HG03520 (cell line): ENCODE measurements at regions not wholly inside any gene's neighbourhood (a gene's known extent, or its start where the extent isn't known, plus 50 kb on each side); places are given as distances from the start of the nearest gene placed in this dataset.
"Not testable (repeated sequence)": the region's sequence is repeated elsewhere in the genome, so short reads cannot be mapped to it uniquely, and the experiment has no call there.

Source experiments
- ATAC-seq: cut with Tn5 transposase; IDR thresholded peaks from one replicate; pipeline ENCODE4 v1.9.1; 2021; ENCODE audit warnings: mild to moderate bottlenecking, moderate library complexity; ENCODE audit not compliant: unreplicated experiment

DNA sequence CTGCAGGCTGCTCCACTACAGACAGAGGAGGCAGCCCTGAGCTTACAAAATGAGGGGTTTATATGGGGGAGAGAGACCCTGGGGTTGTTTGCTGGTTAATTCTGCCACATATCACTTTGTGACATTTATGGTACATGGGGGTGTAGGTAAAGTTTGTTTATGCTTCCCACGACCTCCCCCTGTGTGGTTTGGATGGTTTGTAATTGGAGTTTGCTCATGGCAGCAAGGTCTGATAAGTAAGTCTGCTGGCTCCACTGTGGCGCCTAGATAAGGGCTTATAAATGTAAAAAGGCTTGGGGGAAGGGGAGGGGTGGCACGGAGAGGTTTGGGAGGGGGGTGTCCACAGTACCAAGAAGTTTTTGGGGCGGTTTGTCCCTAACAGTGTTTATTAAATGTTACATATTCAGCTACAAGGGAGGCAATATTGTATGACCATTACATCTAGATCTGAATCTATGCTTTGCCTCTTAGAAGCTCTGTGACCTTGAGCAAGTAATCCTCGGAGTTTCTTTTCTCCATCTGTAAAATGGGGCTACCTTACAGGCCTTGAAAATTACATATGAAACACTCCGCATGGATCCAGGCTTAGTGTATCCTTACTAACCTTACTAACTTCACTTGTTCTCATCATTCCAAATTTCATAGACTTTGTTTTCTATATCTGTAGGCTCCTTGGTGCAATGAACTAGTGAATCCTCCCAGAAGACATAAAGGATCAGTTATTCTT, 204.8 kb upstream of the NOX3 start:
- no peak for ATAC-seq

DNA sequence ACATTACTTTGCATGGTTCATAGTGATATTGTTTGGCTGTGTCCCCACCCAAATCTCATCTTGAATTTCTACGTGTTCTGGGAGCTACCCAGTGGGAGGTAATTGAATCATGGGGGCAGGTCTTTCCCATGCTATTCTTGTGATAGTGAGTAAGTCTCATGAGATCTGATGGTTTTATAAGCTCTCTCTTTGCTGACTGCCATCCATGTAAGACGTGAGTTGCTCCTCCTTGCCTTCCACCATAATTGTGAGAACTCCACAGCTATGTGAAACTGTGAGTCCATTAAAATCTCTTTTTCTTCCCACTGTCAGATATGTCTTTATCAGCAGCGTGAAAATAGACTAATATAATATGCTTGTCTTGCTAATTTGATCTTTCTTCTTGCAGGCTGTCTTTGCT, 200.4 kb upstream of the NOX3 start:
- no peak for ATAC-seq

DNA sequence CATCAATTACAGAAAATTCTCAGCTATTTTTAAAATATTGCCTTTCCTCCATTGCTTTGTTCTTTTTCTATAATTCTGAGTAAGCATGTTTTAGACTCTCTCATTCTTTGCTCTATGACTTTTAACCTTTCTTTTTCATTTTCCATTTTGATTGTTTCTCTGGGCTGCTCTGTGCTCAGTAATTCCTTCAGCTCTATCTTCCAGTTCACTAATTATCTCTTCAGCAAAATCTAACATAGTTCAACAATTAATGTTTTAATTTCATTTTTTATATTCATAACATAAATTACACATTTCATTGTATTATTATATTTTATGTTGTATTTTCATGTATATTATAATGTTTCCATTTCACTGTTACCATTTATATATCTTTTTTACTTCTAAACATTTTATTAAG, 198.8 kb upstream of the NOX3 start:
- no peak for ATAC-seq

DNA sequence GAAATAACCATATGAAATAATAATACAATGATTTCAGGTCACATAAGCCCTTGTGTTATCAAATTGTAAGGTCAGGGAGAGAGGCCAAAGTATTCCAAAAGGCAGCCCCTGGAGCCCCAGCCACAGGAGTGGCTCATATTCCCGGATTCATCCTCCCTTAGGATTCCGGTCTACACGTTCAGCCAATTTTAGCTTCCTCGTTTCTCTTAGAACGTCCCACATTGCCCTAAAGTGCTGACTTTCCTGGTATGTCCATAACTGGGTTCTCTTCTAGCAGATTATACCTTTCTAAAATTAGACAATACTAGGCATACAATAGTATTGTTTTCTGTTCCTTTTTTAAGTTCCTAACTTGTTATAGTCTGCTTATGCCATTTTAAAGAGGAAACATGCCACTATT, 192.7 kb upstream of the NOX3 start:
- ATAC-seq: no peak

DNA sequence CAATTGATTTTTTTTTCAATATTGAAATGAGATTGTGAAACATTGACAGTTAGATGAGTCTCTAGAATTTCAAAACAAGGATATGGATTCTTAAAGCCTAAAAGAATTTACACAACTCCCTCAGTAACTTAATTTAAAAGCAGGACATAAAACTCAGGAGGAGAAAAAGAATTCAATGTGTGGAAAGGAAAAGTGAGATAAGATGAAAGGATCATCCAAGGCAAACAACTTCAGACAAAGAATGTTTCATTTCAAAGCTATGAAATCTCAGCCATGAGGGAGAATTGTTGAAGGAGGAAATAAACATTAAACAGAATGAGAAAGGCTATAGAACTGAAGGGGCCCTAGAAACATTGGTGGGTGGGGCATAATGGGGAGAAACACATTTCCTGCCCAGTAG, 191.7 kb upstream of the NOX3 start:
- ATAC-seq: no peak

DNA sequence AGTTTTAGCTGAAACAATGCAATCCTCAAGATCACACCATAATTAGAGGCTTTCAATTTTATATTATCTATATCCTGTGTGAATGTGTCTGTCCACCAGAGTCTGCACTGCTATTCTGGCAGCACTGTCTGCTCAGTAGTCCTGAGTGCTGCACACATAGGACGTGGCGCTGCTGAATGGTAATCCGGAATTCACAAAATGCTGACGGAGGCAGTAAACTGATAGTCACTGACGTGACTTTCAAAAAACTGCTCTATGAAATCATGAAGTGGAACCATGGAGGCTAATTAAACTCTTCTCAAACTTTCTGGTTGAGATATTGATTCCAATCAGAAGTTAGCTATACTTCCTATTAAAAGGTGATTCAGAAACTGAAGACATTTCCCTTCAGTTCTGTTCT, 190.8 kb upstream of the NOX3 start:
- no peak for ATAC-seq

DNA sequence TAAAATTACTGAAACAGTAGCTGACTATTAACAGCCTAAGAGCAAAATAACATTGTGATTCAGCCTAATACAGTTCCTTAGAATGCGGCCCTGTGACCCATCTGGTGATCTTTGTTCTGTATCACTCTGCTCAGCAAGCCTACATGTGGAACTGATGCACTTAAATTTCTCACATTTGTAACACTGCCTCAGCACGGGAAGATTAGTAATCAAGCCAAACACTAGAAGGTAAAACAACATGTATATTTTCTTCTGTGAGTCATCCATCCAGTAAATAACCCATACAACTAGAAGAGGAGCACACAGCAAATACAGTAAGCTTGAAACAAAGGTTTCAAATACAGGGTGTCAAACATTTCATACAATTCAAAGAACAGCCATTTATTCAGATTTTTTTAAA, 189.7 kb upstream of the NOX3 start:
- ATAC-seq: no peak

DNA sequence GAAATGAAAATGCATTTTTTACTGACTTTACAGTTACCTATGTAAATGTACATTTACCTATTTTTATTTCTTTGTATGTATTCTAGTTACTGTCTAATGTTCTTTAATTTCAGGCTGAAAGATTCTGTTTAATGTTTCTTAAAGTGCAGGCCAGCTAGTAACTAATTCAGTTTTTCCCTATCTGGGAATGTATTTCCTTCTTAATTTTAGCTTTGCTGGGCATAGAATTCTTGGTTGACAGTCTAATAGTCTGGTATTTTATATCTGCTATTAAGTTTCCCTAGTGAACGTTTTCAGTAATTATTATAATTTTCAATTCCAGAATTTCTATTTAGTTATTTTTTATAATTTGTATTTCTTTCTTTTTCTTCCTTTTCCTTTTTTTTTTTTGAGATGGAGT, 186.0 kb upstream of the NOX3 start:
- ATAC-seq: no peak

DNA sequence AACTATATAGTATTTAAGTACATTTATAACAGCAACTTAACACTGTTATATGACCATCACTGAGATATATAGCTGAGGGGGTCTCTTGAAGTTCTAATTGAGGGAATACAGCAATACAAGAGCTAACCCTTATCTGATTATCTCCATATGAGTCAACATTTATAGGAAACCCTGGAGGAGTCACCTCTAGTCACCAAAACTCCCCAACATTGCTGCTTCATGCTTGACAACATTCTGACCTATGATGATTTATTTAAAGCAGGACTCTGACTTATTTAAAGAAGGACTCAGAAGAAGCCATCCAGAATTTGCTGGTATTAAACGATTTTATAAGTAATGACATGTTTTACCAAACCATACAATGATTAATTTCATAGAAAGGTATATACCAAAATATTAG, 182.6 kb upstream of the NOX3 start:
- no peak for ATAC-seq

DNA sequence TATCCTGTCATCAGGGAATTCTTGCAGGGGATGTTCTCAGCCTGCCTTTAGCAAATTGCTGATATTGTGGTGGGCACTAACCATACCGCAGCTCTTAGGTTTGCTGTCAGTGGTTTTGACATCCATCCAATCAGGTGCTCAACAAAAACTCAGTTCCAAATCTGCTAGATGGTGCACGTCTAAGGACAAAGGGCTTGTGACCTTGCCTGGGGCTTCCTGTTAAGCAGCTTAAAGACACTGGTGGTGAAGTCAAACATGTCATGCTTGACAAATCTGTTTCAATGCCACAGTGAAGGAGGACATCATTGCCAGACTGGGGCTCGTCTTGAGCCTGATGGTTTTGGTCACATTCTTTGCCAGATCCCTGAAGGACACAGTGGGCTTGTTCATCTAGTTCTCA, 179.8 kb upstream of the NOX3 start:
- no peak for ATAC-seq

DNA sequence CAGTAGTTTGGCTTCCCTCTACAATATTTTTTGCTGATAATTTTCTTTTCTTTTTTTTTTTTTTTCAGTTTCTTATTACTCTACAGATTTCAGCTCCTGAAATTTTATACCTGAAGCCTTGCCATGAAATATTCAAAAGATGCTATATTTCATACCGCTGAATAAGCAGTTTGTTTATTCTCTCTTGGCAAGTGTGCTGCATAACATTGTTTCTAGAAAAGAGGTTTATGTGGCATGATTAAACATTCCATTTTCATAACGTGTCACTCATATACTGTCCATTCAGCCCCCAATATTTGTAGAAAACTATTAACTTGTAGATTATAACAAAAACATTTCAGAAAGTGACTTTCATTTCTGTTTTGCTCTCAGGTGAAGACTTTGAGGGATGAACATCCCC, 174.4 kb upstream of the NOX3 start:
- no peak for ATAC-seq

DNA sequence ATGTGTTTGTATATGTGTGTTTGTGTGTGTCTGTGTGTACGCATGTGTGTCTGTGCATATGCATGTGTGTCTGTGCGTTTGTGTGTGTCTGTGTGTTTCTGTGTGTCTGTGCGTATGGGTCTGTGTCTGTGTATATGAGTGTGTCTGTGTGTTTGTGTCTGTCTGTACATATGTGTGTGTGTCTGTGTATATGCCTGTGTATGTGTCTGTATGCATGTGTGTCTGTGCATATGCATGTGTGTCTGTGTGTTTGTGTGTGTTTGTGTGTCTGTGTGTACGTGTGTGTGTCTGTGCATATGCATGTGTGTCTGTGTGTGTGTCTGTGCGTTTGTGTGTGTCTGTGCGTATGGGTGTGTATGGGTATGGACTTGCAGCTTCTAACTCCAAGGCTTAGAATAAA, 174.0 kb upstream of the NOX3 start:
- ATAC-seq: no peak

DNA sequence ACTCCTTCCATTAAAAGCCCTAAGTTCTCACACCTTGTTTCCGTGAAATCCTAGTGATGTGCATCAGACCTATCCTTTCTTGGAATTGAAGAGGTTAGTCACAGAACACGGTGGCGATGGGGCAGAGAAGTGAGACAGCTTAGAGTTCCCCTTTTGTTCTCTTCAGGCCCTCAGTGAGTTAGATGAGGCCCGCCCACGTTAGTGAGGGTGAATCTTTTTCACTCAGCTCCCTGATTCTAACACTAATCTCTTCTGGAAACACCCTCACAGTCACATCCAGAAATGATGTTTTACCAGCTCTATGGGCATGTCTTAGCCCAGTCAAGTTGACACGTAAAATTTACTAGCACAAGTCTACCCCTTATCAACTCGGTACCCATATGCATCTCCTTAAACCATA, 172.7 kb upstream of the NOX3 start:
- ATAC-seq: peak; percentile 98

DNA sequence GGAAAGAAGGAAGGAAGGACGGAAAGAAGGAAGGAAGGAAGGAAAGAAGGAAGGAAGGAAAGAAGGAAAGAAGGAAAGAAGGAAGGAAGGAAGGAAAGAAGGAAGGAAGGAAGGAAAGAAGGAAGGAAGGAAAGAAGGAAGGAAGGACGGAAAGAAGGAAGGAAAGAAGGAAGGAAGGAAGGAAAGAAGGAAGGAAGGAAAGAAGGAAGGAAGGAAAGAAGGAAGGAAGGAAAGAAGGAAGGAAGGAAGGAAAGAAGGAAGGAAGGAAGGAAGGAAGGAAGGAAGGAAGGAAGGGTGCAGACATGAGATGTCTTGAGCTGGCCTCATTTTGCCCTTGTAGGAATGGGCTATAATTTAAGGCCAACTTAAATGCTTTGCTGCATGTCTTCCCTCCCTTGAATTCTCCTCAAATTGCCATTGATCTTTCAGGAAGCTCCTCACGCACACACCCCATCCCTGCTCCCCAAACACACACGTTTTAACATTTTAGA, 172.1 kb upstream of the NOX3 start:
- not testable (repeated sequence) for ATAC-seq

DNA sequence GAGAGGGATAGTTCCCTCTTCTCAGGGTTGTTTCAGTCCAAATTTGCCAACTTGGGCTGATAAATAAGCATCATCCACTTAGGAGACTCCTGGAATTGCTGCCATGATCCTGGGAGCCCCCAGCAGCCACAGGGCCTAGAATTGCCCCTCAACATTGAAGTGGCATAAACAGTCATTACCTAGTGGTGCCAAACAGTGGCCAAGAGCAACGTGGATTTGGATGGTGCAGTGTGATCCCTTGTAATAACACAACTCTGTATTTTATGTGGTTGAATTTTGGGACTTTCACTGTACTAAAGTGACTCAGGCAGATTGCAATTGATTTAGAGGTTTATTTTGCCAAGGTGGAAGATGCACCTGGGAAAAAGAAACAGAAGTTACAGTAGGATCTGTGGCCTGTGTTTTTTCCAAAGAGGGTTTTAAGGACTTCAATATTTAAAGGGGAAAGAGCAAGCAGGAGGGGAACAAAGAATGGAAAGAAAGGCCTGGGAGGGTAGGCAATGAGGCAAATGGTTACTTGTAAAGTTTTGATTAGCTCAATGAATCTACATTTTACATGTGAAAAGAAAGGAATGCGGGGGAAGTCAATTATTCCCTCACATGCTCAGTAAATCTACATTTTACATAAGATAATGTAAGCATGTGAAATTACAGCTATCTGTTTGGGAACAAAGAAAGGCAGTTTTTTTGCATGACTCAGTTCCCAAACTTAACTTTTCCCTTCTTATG, 168.0 kb upstream of the NOX3 start:
- ATAC-seq: no peak

DNA sequence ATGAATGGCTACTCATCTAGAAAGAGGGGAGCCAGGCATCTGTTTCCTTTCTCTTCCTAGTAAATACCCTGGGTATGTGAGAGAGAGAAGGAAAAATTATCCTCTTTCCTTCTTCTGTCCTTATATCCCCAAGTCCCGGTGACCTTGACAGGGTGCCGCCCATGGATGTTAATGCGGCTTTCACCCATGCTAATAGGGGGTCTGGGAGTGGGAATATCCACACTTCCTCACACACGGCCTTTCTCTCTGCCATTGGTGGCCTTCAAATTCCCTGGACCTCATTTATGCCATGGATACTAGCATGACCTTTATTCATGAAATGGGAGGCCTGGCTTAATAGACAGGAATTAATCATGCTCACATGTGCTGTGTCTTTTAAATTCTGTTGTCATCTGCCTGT, 159.0 kb upstream of the NOX3 start:
- ATAC-seq: no peak

DNA sequence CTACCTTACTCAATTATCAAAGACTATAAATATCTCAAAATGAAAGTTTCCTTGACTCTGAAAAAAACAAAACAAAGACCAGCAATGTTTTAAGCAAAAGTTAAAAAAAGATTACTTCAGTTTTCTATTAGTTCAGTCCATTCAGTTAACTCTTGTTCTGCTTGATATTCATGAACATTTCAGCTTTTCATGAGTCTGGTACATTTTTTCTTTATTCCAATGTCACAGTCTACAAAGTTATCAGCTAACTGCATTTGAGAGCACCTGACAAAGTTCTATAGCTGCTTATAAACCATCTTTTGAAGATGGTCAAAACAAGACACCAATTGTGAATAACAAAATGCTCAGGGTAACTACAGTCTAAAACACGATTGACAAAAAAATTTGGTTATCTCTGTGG, 156.1 kb upstream of the NOX3 start:
- ATAC-seq: no peak

DNA sequence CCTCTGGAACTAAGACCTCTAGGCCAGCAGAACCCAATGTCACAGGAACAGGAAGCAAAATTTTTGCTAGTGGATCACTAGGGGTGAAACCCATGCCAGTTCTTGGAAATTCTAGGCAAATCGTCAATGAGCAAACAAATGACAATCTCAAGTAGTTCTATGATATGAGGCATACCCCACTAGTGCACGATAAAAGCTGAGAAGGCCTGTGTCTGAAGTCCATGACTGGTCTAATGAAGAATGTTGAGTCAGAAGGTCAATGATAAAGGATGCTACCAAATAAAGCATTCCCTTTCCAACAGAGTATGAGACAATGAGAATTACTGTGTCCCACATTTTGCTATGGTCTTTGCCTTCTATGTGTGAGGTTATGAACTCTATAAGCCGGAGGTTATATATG, 149.4 kb upstream of the NOX3 start:
- no peak for ATAC-seq

DNA sequence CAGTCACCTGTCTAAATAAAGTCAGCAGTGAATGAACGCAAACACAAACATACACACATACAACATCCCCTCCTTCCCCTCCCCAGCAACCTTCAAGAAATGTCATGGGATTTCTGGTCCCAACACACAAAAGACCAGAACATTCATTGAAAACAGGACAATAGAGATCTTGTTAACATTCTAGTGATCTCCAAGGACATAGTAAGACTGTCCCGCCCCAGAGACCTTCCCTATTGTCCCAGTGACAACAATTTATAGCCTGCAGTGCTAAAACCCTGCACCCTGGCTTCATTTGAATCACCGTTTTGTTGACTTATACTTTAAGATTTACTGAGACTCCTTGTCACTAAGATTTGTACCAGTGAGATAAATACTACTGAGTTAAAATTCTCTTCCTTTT, 143.9 kb upstream of the NOX3 start:
- ATAC-seq: no peak

DNA sequence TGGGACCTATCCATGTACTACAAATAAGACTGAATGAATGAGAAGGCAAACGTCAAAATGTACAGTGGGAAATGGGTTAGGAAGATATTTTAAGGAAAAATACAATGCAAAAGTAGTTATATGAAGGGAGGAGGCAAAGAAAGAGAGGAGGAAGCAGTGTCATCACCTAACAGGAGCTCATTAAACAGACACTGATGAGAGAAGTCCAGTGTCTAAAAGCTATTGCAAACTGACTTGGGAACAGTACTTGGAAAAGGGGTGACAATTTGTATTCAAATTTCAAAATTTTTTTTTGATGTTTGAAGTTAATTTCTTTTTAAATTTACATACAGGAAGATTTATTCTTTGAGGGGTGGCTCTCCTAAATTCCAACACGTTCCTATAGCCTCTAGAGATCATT, 143.5 kb upstream of the NOX3 start:
- no peak for ATAC-seq

DNA sequence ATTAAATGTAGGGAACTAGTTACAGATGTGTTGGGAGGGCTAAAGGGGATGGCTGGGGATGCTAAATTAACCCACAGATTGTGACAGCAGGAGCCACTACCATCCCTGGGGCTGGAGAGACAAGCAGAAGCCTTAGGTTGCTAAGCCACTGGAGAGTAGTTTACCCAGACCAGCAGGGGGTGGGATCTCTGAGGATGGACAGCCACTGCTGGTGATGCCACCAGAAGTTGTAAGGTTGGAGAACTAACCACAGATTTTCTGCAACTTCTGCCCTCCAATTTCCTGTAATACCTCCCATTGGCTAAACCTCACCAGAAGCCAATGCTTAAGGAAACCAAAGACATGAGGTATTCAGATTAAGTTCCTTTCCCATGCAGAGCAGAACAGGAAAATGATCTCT, 139.6 kb upstream of the NOX3 start:
- ATAC-seq: no peak

DNA sequence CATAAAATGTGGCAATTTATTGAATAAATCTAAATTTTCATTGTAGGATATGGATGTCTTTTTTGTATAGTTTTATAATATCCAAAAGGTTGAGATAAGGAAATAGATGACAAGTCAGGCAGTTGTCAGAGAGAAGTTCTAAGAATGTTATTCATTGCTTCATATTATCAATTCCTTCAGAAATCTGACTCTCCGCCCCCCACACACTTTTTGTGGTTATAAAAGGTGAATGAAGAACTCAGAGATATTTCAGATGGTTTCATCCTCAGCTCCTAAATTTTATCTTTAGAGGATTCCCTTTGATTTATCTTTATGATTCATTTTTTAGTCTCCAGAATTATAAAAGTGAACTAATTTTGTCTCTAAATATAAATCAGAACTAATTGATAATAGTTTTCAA, 136.1 kb upstream of the NOX3 start:
- ATAC-seq: no peak

DNA sequence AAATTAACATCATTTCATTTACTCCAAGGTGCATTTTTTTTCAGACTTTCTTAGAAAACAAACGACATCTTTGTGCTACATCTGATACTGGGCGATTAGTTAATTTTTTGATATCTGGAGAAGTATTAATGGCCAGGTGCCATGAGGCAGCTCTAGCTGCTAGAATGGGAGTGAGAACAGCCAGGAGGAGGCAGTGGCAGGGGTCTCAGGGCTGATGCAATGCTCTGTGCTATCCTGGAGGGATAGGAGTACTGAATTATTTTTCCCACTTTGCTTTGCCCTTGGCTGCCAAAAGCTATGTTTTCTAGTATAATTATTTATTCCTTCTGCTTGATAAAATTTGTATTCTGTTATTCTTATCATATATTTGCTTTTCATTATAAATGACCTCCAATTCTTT, 133.6 kb upstream of the NOX3 start:
- no peak for ATAC-seq
